ENCODE measurements at regions not wholly inside any gene's neighbourhood (a gene's known extent, or its start where the extent isn't known, plus 50 kb on each side); places are given as distances from the start of the nearest gene placed in this dataset.

GRCh38 chr3:102544741-102545140 lies 109.9 kb downstream of the ZPLD1 start:
- no peaks in the 10 kb centered on the region for H3K36me3 ChIP-seq (ENCODE audit: insufficient read depth, insufficient read length, low read length)
- H3K4me1 ChIP-seq (ENCODE audit: insufficient read depth, insufficient read length), result no peaks in the 10 kb centered on the region
- H3K9me3 ChIP-seq (ENCODE audit: insufficient read depth, low read length), result no peaks in the 10 kb centered on the region
- no peak for DNase-seq (ENCODE audit: low read depth, low spot score)
- H3K4me3 ChIP-seq (ENCODE audit: insufficient read length, low read depth), result no peak overlapping the region
- no peaks in the 10 kb centered on the region for H3K27me3 ChIP-seq (ENCODE audit: insufficient read depth, insufficient read length)
- H3K9ac ChIP-seq (ENCODE audit: insufficient read length, low read depth), result no peak overlapping the region
- TF ChIP-seq SUZ12 (IDR thresholded peaks at IDR 0.05; ENCODE audit: extremely low read depth, insufficient read depth, insufficient read length) (no peak), YY1 (IDR thresholded peaks at IDR 0.05; ENCODE audit: insufficient read depth, insufficient read length) (no peak), ZNF274 (IDR thresholded peaks at IDR 0.05; ENCODE audit: low read depth, low read length) (no peak)

DNA sequence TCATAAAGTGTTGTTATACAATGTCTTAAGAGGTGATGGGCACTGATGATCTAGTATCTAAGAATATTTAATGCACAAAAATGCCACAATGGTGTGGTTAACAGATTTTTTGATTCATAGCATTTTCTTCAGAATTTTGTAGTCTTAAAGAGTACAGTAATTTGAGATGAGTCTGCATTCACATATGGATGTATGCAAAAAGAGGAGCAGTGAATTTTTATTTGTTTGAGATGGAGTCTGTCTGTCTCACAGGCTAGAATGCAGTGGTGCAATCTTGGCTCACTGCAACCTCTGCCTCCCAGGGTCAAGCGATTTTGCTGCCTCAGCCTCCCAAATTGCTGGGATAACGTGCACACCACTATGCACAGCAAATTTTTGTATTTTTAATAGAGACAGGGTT lies 110.5 kb downstream of the ZPLD1 start:
- Histone ChIP-seq H3K4me1 (ENCODE audit: insufficient read depth, insufficient read length) (no peaks in the 10 kb centered on the region), H3K9ac (ENCODE audit: insufficient read length, low read depth) (no peak overlapping the region), H3K36me3 (ENCODE audit: insufficient read depth, insufficient read length, low read length) (no peaks in the 10 kb centered on the region), H3K27me3 (ENCODE audit: insufficient read depth, insufficient read length) (no peaks in the 10 kb centered on the region), H3K9me3 (ENCODE audit: insufficient read depth, low read length) (no peaks in the 10 kb centered on the region), H3K4me3 (ENCODE audit: insufficient read length, low read depth) (no peak overlapping the region)
- no peak for DNase-seq (ENCODE audit: low read depth, low spot score)
- TF ChIP-seq ZNF274 (IDR thresholded peaks at IDR 0.05; ENCODE audit: low read depth, low read length), result no peak
- no peak for TF ChIP-seq YY1 (IDR thresholded peaks at IDR 0.05; ENCODE audit: insufficient read depth, insufficient read length)
- no peak for TF ChIP-seq SUZ12 (IDR thresholded peaks at IDR 0.05; ENCODE audit: extremely low read depth, insufficient read depth, insufficient read length)

DNA sequence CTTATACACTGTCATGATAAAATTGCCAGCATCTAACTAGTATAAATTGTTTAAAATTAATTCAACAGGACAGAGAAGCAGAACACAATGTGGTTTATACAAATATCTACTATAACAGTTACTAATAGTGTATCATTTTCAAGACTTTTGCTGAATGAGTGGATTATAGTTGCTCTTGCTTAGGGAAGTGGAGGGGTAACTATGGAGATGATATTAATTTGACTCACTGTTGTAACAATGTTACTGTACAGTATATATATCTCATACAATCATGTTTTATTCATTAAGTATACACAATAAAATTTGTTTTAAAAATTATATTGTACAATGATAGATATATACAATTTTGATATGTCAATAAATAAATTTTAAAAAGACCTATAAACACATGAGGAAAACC lies 119.1 kb downstream of the ZPLD1 start:
- H3K9ac ChIP-seq (ENCODE audit: insufficient read length, low read depth), result no peak overlapping the region
- H3K4me3 ChIP-seq (ENCODE audit: insufficient read length, low read depth), result no peak overlapping the region
- no peaks in the 10 kb centered on the region for H3K4me1 ChIP-seq (ENCODE audit: insufficient read depth, insufficient read length)
- no peak for DNase-seq (ENCODE audit: low read depth, low spot score)
- no peaks in the 10 kb centered on the region for H3K36me3 ChIP-seq (ENCODE audit: insufficient read depth, insufficient read length, low read length)
- H3K27me3 ChIP-seq (ENCODE audit: insufficient read depth, insufficient read length), result no peaks in the 10 kb centered on the region
- TF ChIP-seq YY1 (IDR thresholded peaks at IDR 0.05; ENCODE audit: insufficient read depth, insufficient read length) (no peak), SUZ12 (IDR thresholded peaks at IDR 0.05; ENCODE audit: extremely low read depth, insufficient read depth, insufficient read length) (no peak), ZNF274 (IDR thresholded peaks at IDR 0.05; ENCODE audit: low read depth, low read length) (no peak)
- H3K9me3 ChIP-seq (ENCODE audit: insufficient read depth, low read length), result no peaks in the 10 kb centered on the region

- Histone ChIP-seq H3K4me1 (ENCODE audit: insufficient read depth, insufficient read length) (no peaks in the 10 kb centered on the region), H3K9ac (ENCODE audit: insufficient read length, low read depth) (no peak overlapping the region), H3K9me3 (ENCODE audit: insufficient read depth, low read length) (no peaks in the 10 kb centered on the region), H3K4me3 (ENCODE audit: insufficient read length, low read depth) (no peak overlapping the region), H3K27me3 (ENCODE audit: insufficient read depth, insufficient read length) (no peaks in the 10 kb centered on the region), H3K36me3 (ENCODE audit: insufficient read depth, insufficient read length, low read length) (no peaks in the 10 kb centered on the region)
- no peak for DNase-seq (ENCODE audit: low read depth, low spot score)
- no peak for TF ChIP-seq ZNF274 (IDR thresholded peaks at IDR 0.05; ENCODE audit: low read depth, low read length)
- no peak for TF ChIP-seq SUZ12 (IDR thresholded peaks at IDR 0.05; ENCODE audit: extremely low read depth, insufficient read depth, insufficient read length)
- no peak for TF ChIP-seq YY1 (IDR thresholded peaks at IDR 0.05; ENCODE audit: insufficient read depth, insufficient read length)
These were observed 135.7 kb downstream of the ZPLD1 start for GRCh38 chr3:102570511-102570910.

GRCh38 chr3:102571006-102571405 lies 136.2 kb downstream of the ZPLD1 start:
- Histone ChIP-seq H3K4me3 (ENCODE audit: insufficient read length, low read depth) (no peak overlapping the region), H3K9me3 (ENCODE audit: insufficient read depth, low read length) (no peaks in the 10 kb centered on the region), H3K36me3 (ENCODE audit: insufficient read depth, insufficient read length, low read length) (no peaks in the 10 kb centered on the region), H3K27me3 (ENCODE audit: insufficient read depth, insufficient read length) (no peaks in the 10 kb centered on the region), H3K9ac (ENCODE audit: insufficient read length, low read depth) (no peak overlapping the region), H3K4me1 (ENCODE audit: insufficient read depth, insufficient read length) (no peaks in the 10 kb centered on the region)
- TF ChIP-seq YY1 (IDR thresholded peaks at IDR 0.05; ENCODE audit: insufficient read depth, insufficient read length) (no peak), SUZ12 (IDR thresholded peaks at IDR 0.05; ENCODE audit: extremely low read depth, insufficient read depth, insufficient read length) (no peak), ZNF274 (IDR thresholded peaks at IDR 0.05; ENCODE audit: low read depth, low read length) (no peak)
- DNase-seq (ENCODE audit: low read depth, low spot score), result no peak

DNA sequence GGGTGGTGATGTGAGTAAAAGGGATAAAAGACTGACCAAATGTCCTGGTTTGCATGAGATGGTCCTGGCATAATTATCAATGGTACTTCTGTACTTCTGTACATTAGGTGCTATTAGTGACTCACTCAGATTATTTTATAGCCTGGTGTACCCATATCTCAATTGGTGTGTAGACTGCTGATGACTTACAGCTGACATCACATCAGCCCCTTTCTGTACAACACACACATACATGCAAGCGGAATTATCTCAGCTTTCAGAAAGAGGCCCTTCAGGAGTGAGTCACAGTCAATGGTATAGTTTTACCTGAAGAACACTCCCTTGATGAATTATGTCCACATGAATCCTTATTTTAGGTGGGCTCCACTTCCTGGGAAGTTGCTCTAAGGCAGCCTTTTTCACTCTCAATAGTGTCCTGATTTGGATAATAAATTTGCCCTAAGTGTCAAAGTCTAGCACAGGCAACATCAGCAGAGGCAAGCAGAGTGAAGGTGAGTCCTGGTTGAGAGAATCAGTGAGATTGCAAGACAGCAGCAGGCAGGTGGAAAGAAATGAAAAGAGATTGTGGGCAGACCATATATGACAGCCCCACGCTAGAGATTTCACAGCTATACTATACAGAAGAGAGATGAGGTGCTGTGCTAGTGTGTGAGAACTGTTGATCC lies 137.0 kb downstream of the ZPLD1 start:
- no peaks in the 10 kb centered on the region for H3K4me1 ChIP-seq (ENCODE audit: insufficient read depth, insufficient read length)
- TF ChIP-seq ZNF274 (IDR thresholded peaks at IDR 0.05; ENCODE audit: low read depth, low read length) (no peak), YY1 (IDR thresholded peaks at IDR 0.05; ENCODE audit: insufficient read depth, insufficient read length) (no peak)

GRCh38 chr3:102573483-102574028 lies 138.7 kb downstream of the ZPLD1 start:
- no peaks in the 10 kb centered on the region for H3K4me1 ChIP-seq (ENCODE audit: insufficient read depth, insufficient read length)
- no peak for TF ChIP-seq SUZ12 (IDR thresholded peaks at IDR 0.05; ENCODE audit: extremely low read depth, insufficient read depth, insufficient read length)
- TF ChIP-seq YY1 (IDR thresholded peaks at IDR 0.05; ENCODE audit: insufficient read depth, insufficient read length), result no peak
- no peak for TF ChIP-seq ZNF274 (IDR thresholded peaks at IDR 0.05; ENCODE audit: low read depth, low read length)

More for the DNA sequence above, 137.0 kb downstream of the ZPLD1 start:
- no peaks in the 10 kb centered on the region for H3K27me3 ChIP-seq (ENCODE audit: insufficient read depth, insufficient read length)
- H3K9ac ChIP-seq (ENCODE audit: insufficient read length, low read depth), result no peak overlapping the region
- no peak for DNase-seq (ENCODE audit: low read depth, low spot score)
- no peaks in the 10 kb centered on the region for H3K9me3 ChIP-seq (ENCODE audit: insufficient read depth, low read length)
- H3K36me3 ChIP-seq (ENCODE audit: insufficient read depth, insufficient read length, low read length), result no peaks in the 10 kb centered on the region
- no peak overlapping the region for H3K4me3 ChIP-seq (ENCODE audit: insufficient read length, low read depth)

More at GRCh38 chr3:102573483-102574028, 138.7 kb downstream of the ZPLD1 start:
- Histone ChIP-seq H3K9ac (ENCODE audit: insufficient read length, low read depth) (no peak overlapping the region), H3K27me3 (ENCODE audit: insufficient read depth, insufficient read length) (no peaks in the 10 kb centered on the region), H3K9me3 (ENCODE audit: insufficient read depth, low read length) (no peaks in the 10 kb centered on the region), H3K36me3 (ENCODE audit: insufficient read depth, insufficient read length, low read length) (no peaks in the 10 kb centered on the region), H3K4me3 (ENCODE audit: insufficient read length, low read depth) (no peak overlapping the region)
- no peak for DNase-seq (ENCODE audit: low read depth, low spot score)
